Uterus (tissue), 2 donors: ENCODE measurements at regions not wholly inside any gene's neighbourhood (a gene's known extent, or its start where the extent isn't known, plus 50 kb on each side); places are given as distances from the start of the nearest gene placed in this dataset.

ENCODE experiments used
- POLR2A ChIP-seq, 2 donors: fragments of 450-650 bp; IDR thresholded peaks; one replicate each; pipeline ENCODE4 v1.6.1; 2016; ENCODE audit warnings: antibody characterized with exemption in 2 of 2, mild to moderate bottlenecking in 1 of 2, moderate library complexity in 1 of 2
- TF ChIP-seq, protein P1 (sequence below), 4 experiments: fragments of 200-600 bp in 2 of 4; fragments of 450-650 bp in 2 of 4; sonication (generic) in 2 of 4; IDR thresholded peaks; one replicate each; pipeline ENCODE4 v1.5.1; 2016 to 2019; ENCODE audit warnings: antibody characterized with exemption in 4 of 4, mild to moderate bottlenecking in 2 of 4, moderate library complexity in 1 of 4

DNA sequence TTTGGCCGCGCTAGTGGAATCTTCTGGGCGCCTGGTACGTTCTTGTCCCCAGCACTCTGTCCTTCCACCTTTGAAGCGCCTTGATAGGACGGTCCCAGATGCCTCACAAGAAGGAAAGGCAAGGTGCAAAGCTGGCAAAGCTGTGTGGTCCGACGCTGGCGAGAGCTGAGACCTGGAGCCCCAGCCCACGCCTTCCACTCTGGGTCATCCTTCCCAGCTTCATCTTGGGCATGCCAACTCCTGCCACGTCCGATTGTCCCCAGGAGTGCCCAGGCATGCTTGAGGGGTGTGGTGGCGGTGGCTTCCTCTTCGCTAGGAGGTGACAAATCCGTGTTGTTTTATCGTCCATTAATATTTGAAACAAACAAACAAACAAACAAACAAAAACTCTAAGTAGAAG lies 123.9 kb upstream of the DPYD start:
- TF ChIP-seq, protein P1, sequence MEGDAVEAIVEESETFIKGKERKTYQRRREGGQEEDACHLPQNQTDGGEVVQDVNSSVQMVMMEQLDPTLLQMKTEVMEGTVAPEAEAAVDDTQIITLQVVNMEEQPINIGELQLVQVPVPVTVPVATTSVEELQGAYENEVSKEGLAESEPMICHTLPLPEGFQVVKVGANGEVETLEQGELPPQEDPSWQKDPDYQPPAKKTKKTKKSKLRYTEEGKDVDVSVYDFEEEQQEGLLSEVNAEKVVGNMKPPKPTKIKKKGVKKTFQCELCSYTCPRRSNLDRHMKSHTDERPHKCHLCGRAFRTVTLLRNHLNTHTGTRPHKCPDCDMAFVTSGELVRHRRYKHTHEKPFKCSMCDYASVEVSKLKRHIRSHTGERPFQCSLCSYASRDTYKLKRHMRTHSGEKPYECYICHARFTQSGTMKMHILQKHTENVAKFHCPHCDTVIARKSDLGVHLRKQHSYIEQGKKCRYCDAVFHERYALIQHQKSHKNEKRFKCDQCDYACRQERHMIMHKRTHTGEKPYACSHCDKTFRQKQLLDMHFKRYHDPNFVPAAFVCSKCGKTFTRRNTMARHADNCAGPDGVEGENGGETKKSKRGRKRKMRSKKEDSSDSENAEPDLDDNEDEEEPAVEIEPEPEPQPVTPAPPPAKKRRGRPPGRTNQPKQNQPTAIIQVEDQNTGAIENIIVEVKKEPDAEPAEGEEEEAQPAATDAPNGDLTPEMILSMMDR (IDR thresholded peaks at IDR 0.05) = no peak
- no peak for TF ChIP-seq POLR2A (IDR thresholded peaks at IDR 0.05)
